ENCODE measurements at regions not wholly inside any gene's neighbourhood (a gene's known extent, or its start where the extent isn't known, plus 50 kb on each side); places are given as distances from the start of the nearest gene placed in this dataset.

- TF ChIP-seq EZH2phosphoT487 (IDR thresholded peaks at IDR 0.05; ENCODE audit: borderline replicate concordance, low read depth) (no peak), NFIC (IDR thresholded peaks at IDR 0.05; ENCODE audit: borderline replicate concordance) (no peak), RFX5 (IDR thresholded peaks at IDR 0.05; ENCODE audit: low read length) (no peak), CTCF (IDR thresholded peaks at IDR 0.05) (no peak), SIN3A (IDR thresholded peaks at IDR 0.05; ENCODE audit: borderline replicate concordance, low read depth, low read length) (no peak), TAF1 (IDR thresholded peaks at IDR 0.05; ENCODE audit: borderline replicate concordance, low read depth, low read length) (no peak)
These were observed 58.2 kb upstream of the PAPPA start for GRCh38 chr9:116095403-116095802.

All from SK-N-SH (cell line).